ENCODE measurements at regions not wholly inside any gene's neighbourhood (a gene's known extent, or its start where the extent isn't known, plus 50 kb on each side); places are given as distances from the start of the nearest gene placed in this dataset.
"Not testable (repeated sequence)": the region's sequence is repeated elsewhere in the genome, so short reads cannot be mapped to it uniquely, and the experiment has no call there.

DNA sequence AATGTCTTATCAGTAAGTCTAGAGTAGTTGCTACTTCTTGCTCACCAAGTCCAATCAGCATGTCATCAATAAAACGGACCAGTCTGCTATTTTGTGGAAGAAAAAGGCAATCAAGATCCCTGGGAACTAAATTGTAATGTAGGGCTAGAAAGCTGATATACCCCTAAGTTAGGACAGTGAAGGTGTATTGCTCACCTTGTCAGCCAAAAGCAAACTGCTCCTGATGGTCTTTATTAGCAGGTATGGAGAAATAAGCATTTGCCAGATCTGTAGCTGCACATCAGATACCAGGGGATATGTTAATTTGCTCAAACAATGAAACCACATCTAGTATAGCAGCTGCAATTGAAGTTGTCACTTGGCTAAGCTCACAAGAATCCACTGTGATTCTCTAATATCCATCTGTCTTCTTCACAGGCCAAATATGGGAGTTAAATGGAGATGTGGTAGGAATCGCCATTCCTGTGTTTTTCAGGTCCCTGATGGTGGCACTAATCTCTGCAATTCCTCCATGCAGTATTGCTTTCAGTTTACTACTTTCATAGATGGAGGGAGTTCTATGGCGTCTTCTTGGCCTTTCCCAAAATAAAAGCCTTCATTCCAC lies 75.0 kb downstream of the TMEM237 start:
- TF ChIP-seq, protein P1, sequence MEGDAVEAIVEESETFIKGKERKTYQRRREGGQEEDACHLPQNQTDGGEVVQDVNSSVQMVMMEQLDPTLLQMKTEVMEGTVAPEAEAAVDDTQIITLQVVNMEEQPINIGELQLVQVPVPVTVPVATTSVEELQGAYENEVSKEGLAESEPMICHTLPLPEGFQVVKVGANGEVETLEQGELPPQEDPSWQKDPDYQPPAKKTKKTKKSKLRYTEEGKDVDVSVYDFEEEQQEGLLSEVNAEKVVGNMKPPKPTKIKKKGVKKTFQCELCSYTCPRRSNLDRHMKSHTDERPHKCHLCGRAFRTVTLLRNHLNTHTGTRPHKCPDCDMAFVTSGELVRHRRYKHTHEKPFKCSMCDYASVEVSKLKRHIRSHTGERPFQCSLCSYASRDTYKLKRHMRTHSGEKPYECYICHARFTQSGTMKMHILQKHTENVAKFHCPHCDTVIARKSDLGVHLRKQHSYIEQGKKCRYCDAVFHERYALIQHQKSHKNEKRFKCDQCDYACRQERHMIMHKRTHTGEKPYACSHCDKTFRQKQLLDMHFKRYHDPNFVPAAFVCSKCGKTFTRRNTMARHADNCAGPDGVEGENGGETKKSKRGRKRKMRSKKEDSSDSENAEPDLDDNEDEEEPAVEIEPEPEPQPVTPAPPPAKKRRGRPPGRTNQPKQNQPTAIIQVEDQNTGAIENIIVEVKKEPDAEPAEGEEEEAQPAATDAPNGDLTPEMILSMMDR (IDR thresholded peaks at IDR 0.05; ENCODE audit: extremely low read depth, missing control alignments), result no peak
- no peak for DNase-seq (ENCODE audit: low spot score)

DNA sequence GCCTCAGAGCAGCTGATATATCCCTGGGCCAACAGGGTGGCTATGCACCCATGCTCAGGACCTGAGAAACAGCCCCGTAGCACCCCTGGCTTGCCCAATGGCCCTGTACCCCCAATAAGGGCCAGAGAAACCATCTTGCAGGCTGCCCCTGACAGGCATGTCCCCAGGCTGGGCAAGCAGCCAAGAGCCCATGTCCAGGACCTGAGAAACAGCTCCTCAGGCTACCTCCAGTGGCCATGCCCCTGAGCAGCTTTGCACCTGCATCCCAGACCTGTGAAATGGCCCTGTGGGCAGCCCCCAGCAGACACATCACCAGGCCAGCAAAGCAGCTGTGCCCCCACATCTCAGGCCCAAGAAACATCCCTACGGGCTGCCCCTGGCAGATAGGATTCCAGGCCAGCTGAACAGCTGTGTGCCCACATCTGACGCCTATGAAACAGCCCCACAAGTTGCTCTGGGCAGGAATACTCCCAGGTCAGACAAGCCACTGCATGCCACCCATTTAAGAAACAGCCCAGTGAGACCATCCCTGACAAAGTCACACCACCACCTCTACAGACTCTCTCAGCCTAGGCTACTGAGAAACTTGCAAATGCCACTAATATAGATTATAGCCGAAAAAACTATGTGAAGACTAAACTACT lies 84.1 kb downstream of the TMEM237 start:
- DNase-seq (ENCODE audit: low spot score), result no peak
- TF ChIP-seq, protein P1 (IDR thresholded peaks at IDR 0.05; ENCODE audit: extremely low read depth, missing control alignments), result no peak

DNA sequence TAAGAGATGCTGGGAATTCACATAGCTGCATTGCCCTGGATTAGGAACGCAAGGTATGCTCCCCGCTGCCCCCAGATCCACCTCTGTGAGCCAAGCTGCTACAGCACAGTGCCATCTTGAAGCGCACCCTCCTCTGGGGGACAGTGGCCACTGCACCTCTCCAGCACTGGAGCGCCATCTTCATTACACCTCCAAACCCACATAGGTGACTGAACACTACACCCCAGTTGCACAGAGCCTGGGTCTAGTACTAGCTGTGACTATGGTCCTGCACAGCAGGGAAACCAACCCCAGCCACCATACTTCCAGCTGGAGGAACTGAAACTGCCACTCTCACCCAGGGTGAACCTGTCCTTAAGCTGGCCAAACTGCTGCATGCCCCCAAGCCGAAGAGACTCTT lies 84.6 kb downstream of the TMEM237 start:
- TF ChIP-seq, protein P1 (IDR thresholded peaks at IDR 0.05; ENCODE audit: extremely low read depth, missing control alignments), result no peak
- DNase-seq (ENCODE audit: low spot score), result no peak

DNA sequence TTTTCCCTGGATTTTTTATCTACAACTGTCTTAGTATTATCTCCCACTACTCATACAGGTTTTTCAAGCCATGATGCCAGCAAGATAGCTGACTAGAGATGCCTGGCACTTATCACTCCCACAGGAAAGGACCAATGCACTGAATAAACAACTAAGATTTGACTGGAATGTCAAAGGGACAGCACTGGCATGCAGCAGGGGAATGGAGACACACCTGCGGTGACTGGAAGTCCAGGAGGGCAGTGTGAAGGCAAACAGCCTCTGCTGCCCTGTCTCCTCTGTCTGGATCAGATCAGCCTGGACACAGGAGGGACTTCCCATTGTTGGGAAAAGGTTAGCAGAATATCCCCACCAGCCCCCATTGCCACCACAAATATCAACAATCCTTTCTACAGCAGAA lies 85.1 kb downstream of the TMEM237 start:
- DNase-seq (ENCODE audit: low spot score), result no peak

DNA sequence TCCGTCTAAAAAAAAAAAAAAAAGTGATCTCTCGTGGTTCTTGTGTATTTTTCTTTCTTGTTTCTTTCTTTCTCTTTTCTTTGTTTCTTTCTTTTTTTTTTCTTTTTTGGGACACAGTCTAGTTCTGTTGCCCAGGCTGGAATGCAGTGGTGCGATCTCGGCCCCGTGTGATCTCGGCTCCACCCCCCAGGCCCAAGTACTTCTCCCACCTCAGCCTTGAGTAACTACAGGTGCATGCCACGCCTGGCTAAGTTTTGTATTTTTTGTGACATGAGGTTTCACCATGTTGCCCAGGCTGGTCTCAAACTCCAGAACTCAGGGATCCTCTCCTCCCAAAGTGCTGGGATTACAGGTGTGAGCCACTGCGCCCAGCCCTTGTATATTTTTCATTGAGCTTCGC lies 91.4 kb downstream of the TMEM237 start:
- TF ChIP-seq, protein P1 (IDR thresholded peaks at IDR 0.05; ENCODE audit: extremely low read depth, missing control alignments), result no peak
- DNase-seq (ENCODE audit: low spot score), result no peak

More for the DNA sequence above, 85.1 kb downstream of the TMEM237 start:
- TF ChIP-seq, protein P1 (IDR thresholded peaks at IDR 0.05; ENCODE audit: extremely low read depth, missing control alignments), result no peak

DNA sequence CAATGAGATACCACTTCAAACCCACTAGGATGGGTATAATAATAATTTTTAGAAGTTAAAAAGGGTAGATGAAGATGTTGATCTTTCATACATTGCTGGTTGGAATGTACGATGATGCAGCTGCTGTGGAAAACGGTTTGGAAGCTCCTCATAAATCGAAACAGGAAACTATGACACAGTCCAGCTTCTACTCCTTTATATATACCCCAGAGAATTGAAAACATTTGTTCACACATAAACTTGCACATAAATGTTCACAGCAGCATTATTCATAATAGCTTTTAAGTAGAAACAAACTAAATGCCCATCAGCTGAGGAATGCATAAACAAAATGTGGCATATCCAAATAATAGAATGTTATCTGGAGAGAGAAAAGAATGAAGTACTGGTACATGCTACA lies 95.0 kb downstream of the STRADB start:
- DNase-seq (ENCODE audit: low spot score), result no peak
- TF ChIP-seq, protein P1 (IDR thresholded peaks at IDR 0.05; ENCODE audit: extremely low read depth, missing control alignments), result no peak

DNA sequence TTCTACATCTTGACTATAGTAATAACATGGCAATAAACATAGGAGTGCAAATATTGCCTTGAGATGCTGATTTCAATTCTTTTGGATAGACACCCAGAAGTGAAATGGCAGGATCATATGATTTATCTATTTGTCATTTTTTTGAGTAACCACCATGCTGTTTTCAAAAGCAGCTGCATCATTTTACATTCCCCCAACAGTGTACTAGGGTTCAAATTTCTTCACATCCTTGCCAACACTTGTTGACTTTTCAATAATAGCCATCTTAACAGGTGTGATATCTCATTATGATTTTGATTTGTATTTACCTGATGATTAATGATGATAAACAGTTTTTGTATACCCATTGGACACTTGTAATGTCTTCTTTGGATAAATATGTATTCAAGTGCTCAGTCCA lies 90.8 kb downstream of the STRADB start:
- TF ChIP-seq, protein P1 (IDR thresholded peaks at IDR 0.05; ENCODE audit: extremely low read depth, missing control alignments), result no peak
- no peak for DNase-seq (ENCODE audit: low spot score)

DNA sequence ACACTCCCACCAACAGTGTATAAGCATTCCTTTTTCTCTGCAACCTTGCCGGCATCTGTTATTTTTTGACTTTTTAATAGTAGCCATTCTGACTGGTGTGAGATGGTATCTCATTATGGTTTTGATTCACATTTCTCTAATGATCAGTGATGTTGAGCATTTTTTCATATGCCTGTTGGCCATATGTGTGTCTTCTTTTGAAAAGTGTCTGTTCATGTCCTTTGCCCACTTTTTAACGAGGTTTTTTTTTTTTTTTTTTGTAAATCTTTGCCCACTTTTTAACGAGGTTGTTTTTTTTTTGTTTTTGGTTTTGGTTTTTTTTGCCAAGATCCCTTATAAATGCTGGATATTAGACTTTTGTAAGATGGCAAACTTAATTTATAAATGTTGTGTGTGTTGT lies 87.7 kb downstream of the STRADB start:
- DNase-seq (ENCODE audit: low spot score), result not testable (repeated sequence)
